GM12874 (cell line): ENCODE measurements at regions not wholly inside any gene's neighbourhood (a gene's known extent, or its start where the extent isn't known, plus 50 kb on each side); places are given as distances from the start of the nearest gene placed in this dataset.

ENCODE experiments used
- TF ChIP-seq, protein P1 (sequence below): IDR thresholded peaks from 2 replicates; pipeline ENCODE4 v1.5.1; 2011; ENCODE audit warnings: low read depth, mild to moderate bottlenecking, control low read depth, low read length, moderate library complexity; ENCODE audit not compliant: insufficient read depth

GRCh38 chr3:75938921-75939320, 153.6 kb upstream of the ZNF717 start:
- TF ChIP-seq, protein P1, sequence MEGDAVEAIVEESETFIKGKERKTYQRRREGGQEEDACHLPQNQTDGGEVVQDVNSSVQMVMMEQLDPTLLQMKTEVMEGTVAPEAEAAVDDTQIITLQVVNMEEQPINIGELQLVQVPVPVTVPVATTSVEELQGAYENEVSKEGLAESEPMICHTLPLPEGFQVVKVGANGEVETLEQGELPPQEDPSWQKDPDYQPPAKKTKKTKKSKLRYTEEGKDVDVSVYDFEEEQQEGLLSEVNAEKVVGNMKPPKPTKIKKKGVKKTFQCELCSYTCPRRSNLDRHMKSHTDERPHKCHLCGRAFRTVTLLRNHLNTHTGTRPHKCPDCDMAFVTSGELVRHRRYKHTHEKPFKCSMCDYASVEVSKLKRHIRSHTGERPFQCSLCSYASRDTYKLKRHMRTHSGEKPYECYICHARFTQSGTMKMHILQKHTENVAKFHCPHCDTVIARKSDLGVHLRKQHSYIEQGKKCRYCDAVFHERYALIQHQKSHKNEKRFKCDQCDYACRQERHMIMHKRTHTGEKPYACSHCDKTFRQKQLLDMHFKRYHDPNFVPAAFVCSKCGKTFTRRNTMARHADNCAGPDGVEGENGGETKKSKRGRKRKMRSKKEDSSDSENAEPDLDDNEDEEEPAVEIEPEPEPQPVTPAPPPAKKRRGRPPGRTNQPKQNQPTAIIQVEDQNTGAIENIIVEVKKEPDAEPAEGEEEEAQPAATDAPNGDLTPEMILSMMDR: no peak

GRCh38 chr3:75951941-75952340, 166.6 kb upstream of the ZNF717 start:
- TF ChIP-seq, protein P1: no peak

GRCh38 chr3:75967071-75967470, 181.7 kb upstream of the ZNF717 start:
- TF ChIP-seq, protein P1: no peak

- TF ChIP-seq, protein P1: no peak
These were observed 193.3 kb upstream of the ZNF717 start for GRCh38 chr3:75978686-75979085.

DNA sequence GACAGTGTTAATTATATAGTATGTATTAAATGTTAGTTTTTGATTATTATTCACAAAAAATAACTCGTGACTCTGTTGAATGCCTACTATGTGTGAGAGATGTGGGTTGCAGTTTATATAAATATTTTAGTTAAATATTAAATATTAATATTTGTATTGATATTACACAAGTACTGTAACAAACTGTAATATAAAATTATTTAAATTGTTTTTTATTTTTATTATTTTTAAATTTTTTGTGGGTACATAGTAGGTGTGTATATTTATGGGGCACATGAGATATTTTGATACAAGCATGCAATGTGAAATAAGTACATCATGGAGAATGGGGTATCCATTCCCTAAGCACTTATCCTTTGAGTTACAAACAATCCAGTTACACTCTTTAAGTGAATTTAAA, 196.1 kb upstream of the ZNF717 start:
- TF ChIP-seq, protein P1: no peak

GRCh38 chr3:75982151-75982550, 196.8 kb upstream of the ZNF717 start:
- TF ChIP-seq, protein P1: no peak

- TF ChIP-seq, protein P1: no peak
These were observed 197.8 kb upstream of the ZNF717 start for GRCh38 chr3:75983111-75983510.
